Omental fat pad (tissue), 3 donors: ENCODE measurements at regions not wholly inside any gene's neighbourhood (a gene's known extent, or its start where the extent isn't known, plus 50 kb on each side); places are given as distances from the start of the nearest gene placed in this dataset.

Experiments used
- ATAC-seq: fragments of 150-250 bp; one replicate; pipeline ENCODE4 v1.9.1; 2016; ENCODE audit warnings: mild to moderate bottlenecking, moderate library complexity; ENCODE audit not compliant: low FRiP score
- DNase-seq: peaks from one replicate; pipeline ENCODE4 v3.0.0-alpha.2; 2019; ENCODE audit warnings: low spot score
- CTCF ChIP-seq, 3 donors: fragments of 450-650 bp; IDR thresholded peaks; one replicate each; pipeline ENCODE4 v1.5.1; 2016 to 2017; ENCODE audit warnings: antibody characterized with exemption in 3 of 3, mild to moderate bottlenecking in 3 of 3, moderate library complexity in 2 of 3

DNA sequence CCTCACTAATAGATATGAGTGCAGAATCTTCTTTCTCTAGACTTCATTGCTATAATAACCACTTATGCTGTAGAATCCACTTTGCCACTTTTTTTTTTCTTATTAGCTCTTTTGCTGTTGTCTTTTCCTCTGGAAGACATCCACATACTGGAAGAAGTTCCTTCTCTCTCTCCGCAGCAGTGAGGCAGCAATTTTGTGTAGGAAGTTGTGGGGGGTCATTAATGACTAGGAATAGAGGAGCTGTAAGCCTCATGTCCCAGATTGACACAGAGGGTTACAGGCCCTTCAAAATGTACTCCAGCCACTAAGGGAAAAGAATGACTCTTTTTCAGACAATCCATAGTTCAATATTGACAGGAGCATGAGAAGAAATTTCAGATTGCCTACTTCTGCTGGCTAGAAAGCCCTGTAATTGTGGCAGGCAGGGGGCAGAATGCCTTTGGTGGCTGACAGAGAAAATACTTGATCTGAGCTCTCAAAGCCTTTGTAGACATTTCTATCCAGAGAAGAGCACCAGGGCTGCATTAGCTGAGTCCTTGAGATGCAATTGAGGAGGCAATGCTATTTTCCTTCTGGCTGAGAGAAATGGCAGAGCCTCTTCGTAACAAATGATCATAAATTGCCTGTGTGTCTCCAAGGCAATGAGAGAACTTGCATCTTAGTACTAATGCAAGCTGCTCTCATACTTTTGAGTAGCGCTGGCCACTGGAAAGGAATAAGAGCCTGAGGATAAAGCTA, 856.2 kb downstream of the STIM2 start:
- no peak for TF ChIP-seq CTCF (IDR thresholded peaks at IDR 0.05)
- DNase-seq, result no peak
- ATAC-seq, result no peak

- DNase-seq (no peak), ATAC-seq (no peak)
- no peak for TF ChIP-seq CTCF (IDR thresholded peaks at IDR 0.05)
Observed at GRCh38 chr4:27717431-27717755, 856.8 kb downstream of the STIM2 start.

GRCh38 chr4:27720010-27720766, 859.5 kb downstream of the STIM2 start:
- no peak for DNase-seq
- TF ChIP-seq CTCF (IDR thresholded peaks at IDR 0.05), result no peak
- ATAC-seq, result no peak

DNA sequence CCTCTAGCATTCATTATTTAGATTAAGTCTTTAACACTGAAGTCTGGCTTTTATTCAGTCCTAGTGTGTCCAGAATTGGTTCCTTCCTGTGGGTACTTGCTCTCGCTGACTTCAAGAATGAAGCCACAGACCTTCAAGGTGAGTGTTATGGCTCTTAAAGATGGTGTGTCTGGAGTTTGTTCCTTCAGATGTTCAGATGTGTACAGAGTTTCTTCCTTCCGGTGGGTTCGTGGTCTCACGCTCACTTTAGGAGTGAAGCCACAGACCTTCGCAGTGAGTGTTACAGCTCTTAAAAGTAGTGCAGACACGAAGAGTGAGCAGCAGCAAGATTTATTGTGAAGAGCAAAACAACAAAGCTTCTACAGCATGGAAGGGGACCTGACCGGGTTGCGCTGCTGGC, 860.6 kb downstream of the STIM2 start:
- no peak for TF ChIP-seq CTCF (IDR thresholded peaks at IDR 0.05)
- DNase-seq (no peak), ATAC-seq (no peak)

GRCh38 chr4:27728892-27729291, 868.3 kb downstream of the STIM2 start:
- DNase-seq (no peak), ATAC-seq (no peak)
- TF ChIP-seq CTCF (IDR thresholded peaks at IDR 0.05), result no peak

- ATAC-seq, result no peak
- no peak for DNase-seq
- no peak for TF ChIP-seq CTCF (IDR thresholded peaks at IDR 0.05)
Observed at GRCh38 chr4:27742816-27743215, 882.2 kb downstream of the STIM2 start.
